Epithelial cell of esophagus (primary cell): ENCODE measurements at regions not wholly inside any gene's neighbourhood (a gene's known extent, or its start where the extent isn't known, plus 50 kb on each side); places are given as distances from the start of the nearest gene placed in this dataset.

ENCODE experiments used
- DNase-seq: peaks from one replicate; pipeline ENCODE4 v3.0.0; 2010; ENCODE audit warnings: low read depth
- H3K4me3 ChIP-seq: 2 replicates; pipeline ENCODE4 v1.5.1; 2011; ENCODE audit warnings: mild to moderate bottlenecking, low read length, control low read depth
- CTCF ChIP-seq: IDR thresholded peaks from 2 replicates; pipeline ENCODE4 v1.5.1; 2011; ENCODE audit warnings: low read depth, mild to moderate bottlenecking, low read length, control low read depth, inconsistent platforms; ENCODE audit not compliant: insufficient read depth; ENCODE audit errors: missing control alignments

DNA sequence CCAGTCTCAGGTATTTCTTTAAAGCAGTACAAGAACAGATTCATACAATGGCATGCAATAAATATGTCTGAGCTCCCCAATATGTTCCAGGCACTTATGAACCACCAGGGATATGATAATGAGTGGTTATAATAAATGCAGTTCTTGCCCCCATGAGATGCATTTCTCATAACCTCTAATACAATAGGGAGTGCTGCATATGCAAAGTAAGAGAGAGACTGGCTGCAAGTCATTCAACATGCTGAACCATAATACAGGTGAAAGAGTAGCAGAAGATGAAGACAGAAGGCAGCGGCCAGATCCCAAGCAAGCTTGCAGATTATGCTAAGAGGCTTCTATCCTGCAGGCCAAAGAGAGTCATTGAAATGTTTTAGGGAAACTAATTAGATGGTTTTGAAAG lies 96.7 kb downstream of the CHD9NB start:
- no peak for DNase-seq
- no peak for TF ChIP-seq CTCF
- H3K4me3 ChIP-seq = no peak overlapping the region

DNA sequence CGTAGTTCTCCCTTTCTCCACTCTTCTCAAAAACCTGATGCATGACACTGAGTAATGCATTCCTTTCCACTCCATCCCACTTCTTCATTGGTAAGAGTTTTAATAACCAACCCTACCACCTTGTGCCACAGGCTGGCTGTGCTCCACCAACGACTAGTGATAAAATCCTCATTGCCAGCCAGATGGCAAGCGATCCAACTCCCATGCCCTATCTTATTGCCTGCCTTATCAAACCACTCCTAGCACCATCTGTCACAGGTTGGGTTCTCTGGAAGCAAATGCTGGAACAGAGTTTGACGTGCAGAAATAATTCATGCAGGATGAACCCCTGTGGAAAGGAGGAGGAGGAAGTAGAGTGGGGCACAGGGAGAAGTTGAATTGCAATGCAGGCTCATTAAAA lies 99.5 kb downstream of the CHD9NB start:
- H3K4me3 ChIP-seq = no peak overlapping the region
- TF ChIP-seq CTCF = no peak
- DNase-seq = no peak

GRCh38 chr16:52948946-52949345 lies 103.8 kb downstream of the CHD9NB start:
- TF ChIP-seq CTCF = no peak
- H3K4me3 ChIP-seq = no peak overlapping the region
- DNase-seq = no peak

DNA sequence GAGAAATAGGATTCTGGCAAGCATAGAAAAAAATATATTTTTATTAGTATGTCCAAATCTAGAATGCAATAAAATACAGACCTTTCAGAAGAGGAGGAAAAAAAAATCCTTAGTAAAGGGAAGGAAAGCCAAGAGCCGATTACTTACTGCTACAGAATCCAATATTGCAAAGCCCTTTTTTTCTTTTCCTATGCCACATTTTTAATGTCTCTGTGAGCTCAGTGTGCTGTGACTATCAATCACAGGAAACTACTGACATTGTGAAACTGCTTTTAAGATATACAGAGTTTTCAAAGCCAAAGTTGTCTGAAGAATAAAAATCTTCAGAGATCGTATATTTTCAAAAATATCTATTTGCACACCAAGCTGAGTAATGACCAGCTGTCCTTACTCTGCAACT lies 120.4 kb downstream of the CHD9NB start:
- TF ChIP-seq CTCF = no peak
- DNase-seq = no peak
- H3K4me3 ChIP-seq = no peak overlapping the region

DNA sequence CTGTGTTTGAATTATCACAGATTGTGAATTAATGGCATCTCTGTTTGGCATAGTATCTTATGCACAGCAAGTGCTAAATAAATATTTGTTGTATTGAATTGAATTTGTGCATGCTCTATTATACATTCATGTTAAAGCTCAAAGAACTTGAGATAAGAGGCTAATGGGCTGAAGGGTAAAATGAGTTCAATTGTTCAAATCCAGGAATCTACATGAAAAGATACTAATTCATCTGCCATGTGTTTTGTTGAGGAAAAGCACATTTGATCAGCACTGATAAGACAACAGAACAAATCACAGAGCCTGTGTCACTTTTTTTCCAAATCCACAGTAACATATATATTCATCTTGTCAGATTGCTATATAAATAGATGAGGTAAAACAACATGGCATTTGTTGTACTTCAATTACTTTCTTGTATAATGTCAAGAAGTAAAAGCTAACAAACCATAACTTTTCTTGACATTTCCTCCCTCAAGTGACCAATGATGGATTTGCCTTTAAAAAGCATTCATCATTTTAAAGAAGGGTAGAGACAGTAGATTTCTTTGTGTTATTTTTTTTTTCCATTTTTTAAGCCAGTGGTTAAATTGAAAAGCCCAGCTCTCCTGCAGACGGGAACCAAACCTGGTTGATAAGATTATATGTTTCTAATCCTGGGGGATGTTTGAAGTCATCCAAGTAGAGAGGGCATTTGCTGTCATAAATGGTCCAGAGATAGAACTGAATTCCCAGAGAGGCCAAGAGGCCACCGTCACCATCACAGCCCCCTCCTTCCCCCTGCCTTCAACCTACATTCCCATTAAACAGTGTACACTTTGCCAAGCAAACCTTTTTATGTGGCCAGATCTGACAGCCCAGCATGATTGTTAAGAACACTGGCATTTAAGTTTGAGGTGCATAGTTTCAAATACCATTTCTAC lies 123.0 kb downstream of the CHD9NB start:
- H3K4me3 ChIP-seq = no peak overlapping the region
- TF ChIP-seq CTCF = no peak
- no peak for DNase-seq

DNA sequence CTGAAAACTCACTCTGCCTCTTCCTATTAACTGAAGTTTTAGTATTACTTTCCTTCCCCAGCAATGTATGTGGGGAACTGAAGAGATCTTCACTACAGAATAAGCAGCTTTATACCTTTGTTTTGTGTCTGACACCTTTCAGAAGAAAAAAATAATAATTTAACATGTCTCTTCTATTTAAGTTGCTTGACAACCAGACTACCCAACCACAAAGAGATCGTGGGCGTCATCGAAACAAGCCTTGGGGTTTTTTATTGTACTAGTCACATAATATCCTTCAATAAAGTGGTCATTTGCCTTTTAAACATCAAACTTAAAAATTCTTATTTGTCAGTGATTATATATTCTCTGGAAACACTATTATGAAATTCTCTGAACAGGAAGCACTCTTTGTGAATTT lies 123.7 kb downstream of the CHD9NB start:
- no peak overlapping the region for H3K4me3 ChIP-seq
- no peak for DNase-seq
- no peak for TF ChIP-seq CTCF

DNA sequence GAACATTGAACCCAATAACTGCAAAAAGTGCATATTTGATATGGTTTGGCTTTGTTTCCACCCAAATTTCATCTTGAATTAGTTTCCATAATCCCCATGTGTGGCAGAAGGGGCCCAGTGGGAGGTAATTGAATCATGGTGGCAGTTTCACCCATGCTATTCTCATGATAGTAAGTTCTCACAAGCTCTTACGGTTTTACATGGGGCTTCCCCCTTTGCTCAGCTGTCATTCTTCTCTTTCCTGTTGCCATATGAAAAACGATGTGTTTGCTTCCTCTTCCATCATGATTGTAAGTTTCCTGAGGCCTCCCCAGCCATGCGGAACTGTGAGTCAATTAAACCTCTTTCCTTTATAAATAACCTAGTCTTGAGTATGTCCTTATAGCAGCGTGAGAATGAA lies 127.6 kb downstream of the CHD9NB start:
- H3K4me3 ChIP-seq = no peak overlapping the region
- TF ChIP-seq CTCF = no peak

More for the DNA sequence above, 127.6 kb downstream of the CHD9NB start:
- DNase-seq = no peak
